Epithelial cell of esophagus (primary cell): ENCODE measurements at regions not wholly inside any gene's neighbourhood (a gene's known extent, or its start where the extent isn't known, plus 50 kb on each side); places are given as distances from the start of the nearest gene placed in this dataset.

Experiments
- DNase-seq: peaks from one replicate; pipeline ENCODE4 v3.0.0; 2010; ENCODE audit warnings: low read depth
- H3K4me3 ChIP-seq: 2 replicates; pipeline ENCODE4 v1.5.1; 2011; ENCODE audit warnings: mild to moderate bottlenecking, low read length, control low read depth
- TF ChIP-seq, protein P1 (sequence below): IDR thresholded peaks from 2 replicates; pipeline ENCODE4 v1.5.1; 2011; ENCODE audit warnings: low read depth, mild to moderate bottlenecking, low read length, control low read depth, inconsistent platforms; ENCODE audit not compliant: insufficient read depth; ENCODE audit errors: missing control alignments

DNA sequence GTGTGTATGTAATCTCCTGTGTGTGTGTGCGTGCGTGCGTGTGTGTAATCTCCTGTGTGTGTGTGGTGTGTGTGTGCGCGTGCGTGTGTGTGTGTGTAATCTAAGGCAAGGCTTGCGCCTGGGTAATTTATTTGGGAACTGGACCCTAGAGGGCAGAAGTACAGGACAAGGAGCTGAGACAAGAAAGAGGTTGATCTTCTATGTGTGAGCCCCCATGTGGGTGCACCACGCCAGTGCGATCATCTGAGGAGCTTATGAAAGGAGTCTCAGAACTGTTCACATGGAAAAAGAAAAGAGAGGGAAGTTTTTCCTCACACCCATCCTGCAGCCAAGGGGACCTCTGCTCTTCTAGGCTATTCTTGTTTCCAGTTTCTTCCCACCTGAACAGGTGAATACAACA is 220.1 kb upstream of the GGTLC1 start:
- no peak overlapping the region for H3K4me3 ChIP-seq
- TF ChIP-seq, protein P1, sequence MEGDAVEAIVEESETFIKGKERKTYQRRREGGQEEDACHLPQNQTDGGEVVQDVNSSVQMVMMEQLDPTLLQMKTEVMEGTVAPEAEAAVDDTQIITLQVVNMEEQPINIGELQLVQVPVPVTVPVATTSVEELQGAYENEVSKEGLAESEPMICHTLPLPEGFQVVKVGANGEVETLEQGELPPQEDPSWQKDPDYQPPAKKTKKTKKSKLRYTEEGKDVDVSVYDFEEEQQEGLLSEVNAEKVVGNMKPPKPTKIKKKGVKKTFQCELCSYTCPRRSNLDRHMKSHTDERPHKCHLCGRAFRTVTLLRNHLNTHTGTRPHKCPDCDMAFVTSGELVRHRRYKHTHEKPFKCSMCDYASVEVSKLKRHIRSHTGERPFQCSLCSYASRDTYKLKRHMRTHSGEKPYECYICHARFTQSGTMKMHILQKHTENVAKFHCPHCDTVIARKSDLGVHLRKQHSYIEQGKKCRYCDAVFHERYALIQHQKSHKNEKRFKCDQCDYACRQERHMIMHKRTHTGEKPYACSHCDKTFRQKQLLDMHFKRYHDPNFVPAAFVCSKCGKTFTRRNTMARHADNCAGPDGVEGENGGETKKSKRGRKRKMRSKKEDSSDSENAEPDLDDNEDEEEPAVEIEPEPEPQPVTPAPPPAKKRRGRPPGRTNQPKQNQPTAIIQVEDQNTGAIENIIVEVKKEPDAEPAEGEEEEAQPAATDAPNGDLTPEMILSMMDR: no peak
- no peak for DNase-seq

DNA sequence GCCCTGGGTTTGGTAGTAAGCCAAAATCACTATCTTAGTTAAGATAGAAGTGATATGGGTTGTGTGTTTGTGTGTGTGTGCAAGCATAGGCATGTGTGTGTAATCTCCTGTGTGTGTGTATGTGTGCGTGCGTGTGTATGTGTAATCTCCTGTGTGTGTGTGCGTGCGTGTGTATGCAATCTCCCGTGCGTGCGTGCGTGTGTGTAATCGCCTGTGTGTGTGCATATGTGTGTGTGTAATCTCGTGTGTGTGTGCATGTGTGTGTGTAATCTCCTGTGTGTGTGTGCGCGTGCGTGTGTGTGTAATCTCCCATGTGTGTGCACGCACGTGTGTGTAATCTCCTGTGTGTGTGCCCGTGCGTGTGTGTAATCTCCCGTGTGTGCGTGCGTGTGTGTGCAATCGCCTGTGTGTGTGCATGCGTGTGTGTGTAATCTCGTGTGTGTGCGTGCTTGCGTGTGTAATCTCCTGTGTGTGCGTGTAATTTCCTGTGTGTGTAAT is 219.3 kb upstream of the GGTLC1 start:
- TF ChIP-seq, protein P1: no peak

DNA sequence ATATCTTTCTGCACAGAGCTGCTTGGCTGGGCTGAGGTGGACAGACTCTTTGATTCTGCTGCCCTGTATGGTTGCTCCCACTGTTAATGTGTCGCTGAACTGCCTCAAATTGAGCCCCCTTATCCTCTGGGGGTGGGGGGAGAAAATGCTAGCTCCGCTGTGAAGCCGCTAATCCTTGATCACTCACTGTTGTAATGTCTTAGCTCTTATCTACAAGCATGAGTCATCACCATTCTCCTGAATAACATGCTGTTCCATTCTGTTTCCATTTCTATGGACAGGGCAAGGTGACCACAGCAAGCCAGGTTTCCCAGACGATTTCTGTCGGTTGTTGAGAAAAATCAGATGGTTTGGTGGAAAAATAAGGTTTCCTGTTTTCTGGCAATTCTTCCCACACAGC is 218.4 kb upstream of the GGTLC1 start:
- TF ChIP-seq, protein P1: no peak
- no peak for DNase-seq
- H3K4me3 ChIP-seq: no peak overlapping the region

More for the DNA sequence above, 219.3 kb upstream of the GGTLC1 start:
- no peak overlapping the region for H3K4me3 ChIP-seq
- no peak for DNase-seq

DNA sequence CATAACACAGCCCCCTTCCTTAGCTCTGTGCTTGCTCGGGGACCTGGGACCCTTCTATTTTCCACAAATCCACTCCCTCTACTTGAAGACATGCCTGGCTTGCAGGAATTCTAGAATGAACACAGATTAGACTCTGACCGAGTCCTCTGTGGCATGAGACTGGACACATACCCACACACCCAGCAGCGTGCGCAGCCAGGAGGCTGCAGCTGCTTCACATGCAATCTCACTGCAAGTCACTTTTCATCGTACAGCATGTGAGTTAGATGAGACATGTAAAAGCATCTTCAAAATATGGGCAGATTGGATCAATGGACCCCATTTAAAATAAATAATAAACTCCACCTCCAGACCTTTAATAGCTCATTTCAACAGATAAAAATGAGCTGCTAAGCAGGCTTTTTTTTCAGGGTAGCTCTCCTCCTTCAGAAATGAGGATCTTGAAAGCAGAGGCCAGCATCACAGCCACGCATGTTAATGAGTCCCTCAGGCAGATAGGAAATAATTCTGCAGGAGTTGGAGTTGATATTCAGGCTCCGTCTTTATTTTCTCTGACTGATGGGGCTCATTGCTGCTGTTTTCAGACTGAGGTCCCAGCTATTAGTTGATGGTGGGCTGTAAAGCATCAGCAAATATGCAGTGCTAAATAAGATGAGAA is 215.1 kb upstream of the GGTLC1 start:
- no peak for DNase-seq
- TF ChIP-seq, protein P1: no peak

DNA sequence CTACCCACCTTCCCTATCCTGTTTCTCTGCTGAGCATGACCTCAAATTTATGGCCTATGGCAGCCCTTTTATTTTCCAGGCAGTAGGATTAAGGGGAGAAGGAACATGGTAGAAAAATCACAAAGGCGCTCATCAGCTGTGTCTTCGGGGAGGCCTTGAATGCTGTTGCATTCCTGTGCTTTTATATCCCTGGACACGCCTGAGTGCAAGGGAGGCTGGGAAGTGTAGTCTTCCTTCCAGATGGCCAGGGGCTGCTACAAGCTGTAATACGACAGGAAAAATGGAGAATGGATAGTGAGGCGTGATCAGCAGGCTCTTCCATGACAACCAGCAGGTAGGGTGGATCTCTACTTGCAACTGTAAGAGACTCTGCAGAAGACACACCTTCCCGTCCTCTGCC is 210.9 kb upstream of the GGTLC1 start:
- no peak for DNase-seq
- H3K4me3 ChIP-seq: no peak overlapping the region
- TF ChIP-seq, protein P1: no peak

More for the DNA sequence above, 215.1 kb upstream of the GGTLC1 start:
- no peak overlapping the region for H3K4me3 ChIP-seq

DNA sequence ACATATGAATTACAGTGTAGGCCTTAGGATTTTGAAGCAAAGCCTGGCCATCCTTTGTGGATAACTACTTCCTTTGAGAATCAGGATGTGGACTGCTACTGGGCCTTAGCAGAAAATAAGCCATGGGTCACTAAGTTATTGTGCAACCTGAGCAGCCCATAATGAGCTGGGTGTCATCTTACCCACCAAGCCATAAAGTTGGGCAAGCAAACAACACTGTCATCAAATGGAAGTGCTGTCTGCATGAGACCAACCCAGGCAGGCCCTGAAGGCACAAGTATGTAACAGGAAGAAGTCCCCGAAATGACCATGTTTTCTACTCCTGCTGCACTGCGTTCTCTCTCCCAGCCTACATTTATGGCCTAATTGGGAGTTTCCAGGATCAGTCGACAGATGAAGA is 205.6 kb upstream of the GGTLC1 start:
- DNase-seq: peak; percentile 2
- H3K4me3 ChIP-seq: no peak overlapping the region
- TF ChIP-seq, protein P1: no peak

DNA sequence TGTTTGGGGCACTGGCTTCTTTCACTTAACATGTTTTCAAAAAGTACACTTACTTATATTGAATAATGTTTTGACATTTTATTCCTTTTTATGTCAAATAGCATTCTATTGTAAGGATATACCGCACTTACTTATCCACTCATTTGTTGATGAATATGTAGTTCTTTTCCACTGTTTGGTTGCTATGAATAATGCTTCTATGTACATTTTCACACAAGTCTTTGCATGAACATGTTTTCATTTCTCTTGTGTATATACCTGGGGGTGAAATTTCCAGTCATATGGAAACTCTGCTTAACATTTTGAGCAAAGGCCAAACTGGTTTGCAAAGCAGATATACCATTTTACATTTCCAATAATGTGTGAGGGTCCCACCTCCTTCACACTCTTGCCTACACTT is 202.3 kb upstream of the GGTLC1 start:
- H3K4me3 ChIP-seq: no peak overlapping the region
- peak; percentile 33 for DNase-seq
- TF ChIP-seq, protein P1: no peak
